ENCODE measurements at regions not wholly inside any gene's neighbourhood (a gene's known extent, or its start where the extent isn't known, plus 50 kb on each side); places are given as distances from the start of the nearest gene placed in this dataset.

DNA sequence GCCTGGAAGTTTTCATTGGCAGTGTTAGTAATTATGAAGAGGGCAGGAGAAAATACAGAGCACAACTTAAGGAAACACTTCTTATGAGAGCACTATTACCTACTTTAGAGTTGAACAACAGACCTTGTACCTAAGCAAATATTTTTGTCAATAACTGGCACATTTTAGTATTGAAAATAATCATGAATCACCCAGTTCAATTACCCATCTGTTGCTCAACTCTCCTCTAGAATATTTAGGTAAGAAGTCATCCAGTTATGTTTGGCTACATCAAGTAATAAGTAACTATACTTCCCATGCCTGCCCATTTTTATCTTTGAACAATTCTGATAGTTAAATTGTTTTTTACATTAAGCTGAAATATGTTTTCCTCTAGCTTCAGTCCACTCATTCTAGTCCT lies 893.4 kb downstream of the DIAPH3 start:
- no peak for TF ChIP-seq ZC3H10 (CRISPR knock-in tag; IDR thresholded peaks at IDR 0.05)
- TF ChIP-seq, protein P1, sequence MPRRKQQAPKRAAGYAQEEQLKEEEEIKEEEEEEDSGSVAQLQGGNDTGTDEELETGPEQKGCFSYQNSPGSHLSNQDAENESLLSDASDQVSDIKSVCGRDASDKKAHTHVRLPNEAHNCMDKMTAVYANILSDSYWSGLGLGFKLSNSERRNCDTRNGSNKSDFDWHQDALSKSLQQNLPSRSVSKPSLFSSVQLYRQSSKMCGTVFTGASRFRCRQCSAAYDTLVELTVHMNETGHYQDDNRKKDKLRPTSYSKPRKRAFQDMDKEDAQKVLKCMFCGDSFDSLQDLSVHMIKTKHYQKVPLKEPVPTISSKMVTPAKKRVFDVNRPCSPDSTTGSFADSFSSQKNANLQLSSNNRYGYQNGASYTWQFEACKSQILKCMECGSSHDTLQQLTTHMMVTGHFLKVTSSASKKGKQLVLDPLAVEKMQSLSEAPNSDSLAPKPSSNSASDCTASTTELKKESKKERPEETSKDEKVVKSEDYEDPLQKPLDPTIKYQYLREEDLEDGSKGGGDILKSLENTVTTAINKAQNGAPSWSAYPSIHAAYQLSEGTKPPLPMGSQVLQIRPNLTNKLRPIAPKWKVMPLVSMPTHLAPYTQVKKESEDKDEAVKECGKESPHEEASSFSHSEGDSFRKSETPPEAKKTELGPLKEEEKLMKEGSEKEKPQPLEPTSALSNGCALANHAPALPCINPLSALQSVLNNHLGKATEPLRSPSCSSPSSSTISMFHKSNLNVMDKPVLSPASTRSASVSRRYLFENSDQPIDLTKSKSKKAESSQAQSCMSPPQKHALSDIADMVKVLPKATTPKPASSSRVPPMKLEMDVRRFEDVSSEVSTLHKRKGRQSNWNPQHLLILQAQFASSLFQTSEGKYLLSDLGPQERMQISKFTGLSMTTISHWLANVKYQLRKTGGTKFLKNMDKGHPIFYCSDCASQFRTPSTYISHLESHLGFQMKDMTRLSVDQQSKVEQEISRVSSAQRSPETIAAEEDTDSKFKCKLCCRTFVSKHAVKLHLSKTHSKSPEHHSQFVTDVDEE (CRISPR knock-in tag; IDR thresholded peaks at IDR 0.05) = no peak
- no peak for TF ChIP-seq GLIS3 (CRISPR knock-in tag; IDR thresholded peaks at IDR 0.05)
- no peak for TF ChIP-seq ZNF8 (CRISPR knock-in tag; IDR thresholded peaks at IDR 0.05)
- TF ChIP-seq ZNF565 (CRISPR knock-in tag; conservative IDR thresholded peaks at IDR 0.05; ENCODE audit: low read depth) = no peak
- no peak for TF ChIP-seq ISL1 (CRISPR knock-in tag; IDR thresholded peaks at IDR 0.05)
- TF ChIP-seq TOX (CRISPR knock-in tag; IDR thresholded peaks at IDR 0.05; ENCODE audit: borderline replicate concordance) = no peak
- no peak for TF ChIP-seq TCF4 (CRISPR knock-in tag; IDR thresholded peaks at IDR 0.05; ENCODE audit: borderline replicate concordance)
- TF ChIP-seq ZFP30 (CRISPR knock-in tag; IDR thresholded peaks at IDR 0.05) = no peak
- TF ChIP-seq PPARA (CRISPR knock-in tag; IDR thresholded peaks at IDR 0.05; ENCODE audit: borderline replicate concordance) = no peak
- TF ChIP-seq BACH2 (CRISPR knock-in tag; IDR thresholded peaks at IDR 0.05; ENCODE audit: borderline replicate concordance) = no peak
- no peak for ATAC-seq

- TF ChIP-seq, protein P2, sequence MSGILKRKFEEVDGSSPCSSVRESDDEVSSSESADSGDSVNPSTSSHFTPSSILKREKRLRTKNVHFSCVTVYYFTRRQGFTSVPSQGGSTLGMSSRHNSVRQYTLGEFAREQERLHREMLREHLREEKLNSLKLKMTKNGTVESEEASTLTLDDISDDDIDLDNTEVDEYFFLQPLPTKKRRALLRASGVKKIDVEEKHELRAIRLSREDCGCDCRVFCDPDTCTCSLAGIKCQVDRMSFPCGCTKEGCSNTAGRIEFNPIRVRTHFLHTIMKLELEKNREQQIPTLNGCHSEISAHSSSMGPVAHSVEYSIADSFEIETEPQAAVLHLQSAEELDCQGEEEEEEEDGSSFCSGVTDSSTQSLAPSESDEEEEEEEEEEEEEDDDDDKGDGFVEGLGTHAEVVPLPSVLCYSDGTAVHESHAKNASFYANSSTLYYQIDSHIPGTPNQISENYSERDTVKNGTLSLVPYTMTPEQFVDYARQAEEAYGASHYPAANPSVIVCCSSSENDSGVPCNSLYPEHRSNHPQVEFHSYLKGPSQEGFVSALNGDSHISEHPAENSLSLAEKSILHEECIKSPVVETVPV (CRISPR knock-in tag; IDR thresholded peaks at IDR 0.05) = no peak
- TF ChIP-seq GLIS3 (CRISPR knock-in tag; IDR thresholded peaks at IDR 0.05) (no peak), ARNTL (CRISPR knock-in tag; IDR thresholded peaks at IDR 0.05; ENCODE audit: borderline replicate concordance, low read depth) (no peak), ZFP30 (CRISPR knock-in tag; IDR thresholded peaks at IDR 0.05) (no peak), PPARA (CRISPR knock-in tag; IDR thresholded peaks at IDR 0.05; ENCODE audit: borderline replicate concordance) (no peak), ZFP3 (CRISPR knock-in tag; IDR thresholded peaks at IDR 0.05) (no peak), ESRRG (CRISPR knock-in tag; IDR thresholded peaks at IDR 0.05) (no peak)
- no peak for ATAC-seq
These were observed 888.6 kb downstream of the DIAPH3 start for GRCh38 chr13:59274958-59275727.

- no peak for ATAC-seq
These were observed 887.3 kb downstream of the DIAPH3 start for GRCh38 chr13:59276436-59276835.

GRCh38 chr13:59277106-59277505 lies 886.6 kb downstream of the DIAPH3 start:
- no peak for ATAC-seq
- TF ChIP-seq ZNF8 (CRISPR knock-in tag; IDR thresholded peaks at IDR 0.05) (no peak), RARB (CRISPR knock-in tag; IDR thresholded peaks at IDR 0.05) (no peak), PATZ1 (CRISPR knock-in tag; IDR thresholded peaks at IDR 0.05; ENCODE audit: borderline replicate concordance) (no peak), CSDC2 (CRISPR knock-in tag; IDR thresholded peaks at IDR 0.05) (no peak), ZC3H10 (CRISPR knock-in tag; IDR thresholded peaks at IDR 0.05) (no peak), OSR1 (CRISPR knock-in tag; IDR thresholded peaks at IDR 0.05) (no peak), TCF4 (CRISPR knock-in tag; IDR thresholded peaks at IDR 0.05; ENCODE audit: borderline replicate concordance) (no peak), ZFP3 (CRISPR knock-in tag; IDR thresholded peaks at IDR 0.05) (no peak), ZNF70 (CRISPR knock-in tag; IDR thresholded peaks at IDR 0.05) (no peak), ARNTL (CRISPR knock-in tag; IDR thresholded peaks at IDR 0.05; ENCODE audit: borderline replicate concordance, low read depth) (no peak), ESRRG (CRISPR knock-in tag; IDR thresholded peaks at IDR 0.05) (no peak)
- TF ChIP-seq, protein P3, sequence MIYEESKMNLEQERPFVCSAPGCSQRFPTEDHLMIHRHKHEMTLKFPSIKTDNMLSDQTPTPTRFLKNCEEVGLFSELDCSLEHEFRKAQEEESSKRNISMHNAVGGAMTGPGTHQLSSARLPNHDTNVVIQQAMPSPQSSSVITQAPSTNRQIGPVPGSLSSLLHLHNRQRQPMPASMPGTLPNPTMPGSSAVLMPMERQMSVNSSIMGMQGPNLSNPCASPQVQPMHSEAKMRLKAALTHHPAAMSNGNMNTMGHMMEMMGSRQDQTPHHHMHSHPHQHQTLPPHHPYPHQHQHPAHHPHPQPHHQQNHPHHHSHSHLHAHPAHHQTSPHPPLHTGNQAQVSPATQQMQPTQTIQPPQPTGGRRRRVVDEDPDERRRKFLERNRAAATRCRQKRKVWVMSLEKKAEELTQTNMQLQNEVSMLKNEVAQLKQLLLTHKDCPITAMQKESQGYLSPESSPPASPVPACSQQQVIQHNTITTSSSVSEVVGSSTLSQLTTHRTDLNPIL (CRISPR knock-in tag; IDR thresholded peaks at IDR 0.05; ENCODE audit: low read depth) = no peak

More at GRCh38 chr13:59276436-59276835, 887.3 kb downstream of the DIAPH3 start:
- TF ChIP-seq OSR1 (CRISPR knock-in tag; IDR thresholded peaks at IDR 0.05) = no peak
- no peak for TF ChIP-seq ARNTL (CRISPR knock-in tag; IDR thresholded peaks at IDR 0.05; ENCODE audit: borderline replicate concordance, low read depth)
- TF ChIP-seq ZNF565 (CRISPR knock-in tag; conservative IDR thresholded peaks at IDR 0.05; ENCODE audit: low read depth) = no peak
- TF ChIP-seq ZNF70 (CRISPR knock-in tag; IDR thresholded peaks at IDR 0.05) = no peak
- no peak for TF ChIP-seq TOX (CRISPR knock-in tag; IDR thresholded peaks at IDR 0.05; ENCODE audit: borderline replicate concordance)
- no peak for TF ChIP-seq ESRRG (CRISPR knock-in tag; IDR thresholded peaks at IDR 0.05)
- TF ChIP-seq RARB (CRISPR knock-in tag; IDR thresholded peaks at IDR 0.05) = no peak
- no peak for TF ChIP-seq ZFP3 (CRISPR knock-in tag; IDR thresholded peaks at IDR 0.05)
- TF ChIP-seq, protein P1 (CRISPR knock-in tag; IDR thresholded peaks at IDR 0.05) = no peak
- TF ChIP-seq ZFP30 (CRISPR knock-in tag; IDR thresholded peaks at IDR 0.05) = no peak
- TF ChIP-seq ISL1 (CRISPR knock-in tag; IDR thresholded peaks at IDR 0.05) = no peak
- no peak for TF ChIP-seq SNAI2 (CRISPR knock-in tag; IDR thresholded peaks at IDR 0.05)
- TF ChIP-seq GLIS3 (CRISPR knock-in tag; IDR thresholded peaks at IDR 0.05) = no peak

Measured in SK-N-SH treated with all-trans-retinoic acid at 6 μM for 48 hours (cell line).